Stomach (tissue), 4 donors: ENCODE measurements at regions not wholly inside any gene's neighbourhood (a gene's known extent, or its start where the extent isn't known, plus 50 kb on each side); places are given as distances from the start of the nearest gene placed in this dataset.

Source experiments
- POLR2A ChIP-seq, 4 donors: fragments of 450-650 bp; IDR thresholded peaks; one replicate each; pipeline ENCODE4 v1.6.1; 2016; ENCODE audit warnings: antibody characterized with exemption in 4 of 4, control low read depth in 2 of 4, mild to moderate bottlenecking in 1 of 4, moderate library complexity in 1 of 4
- POLR2AphosphoS5 ChIP-seq, 3 donors: sonication (generic); formaldehyde crosslinking; IDR thresholded peaks; one replicate each; pipeline ENCODE4 v1.6.1; 2016; ENCODE audit warnings: antibody characterized with exemption in 3 of 3
- TF ChIP-seq, protein P1 (sequence below), 7 experiments: fragments of 450-650 bp in 4 of 7; fragments of 200-600 bp in 3 of 7; sonication (generic) in 3 of 7; IDR thresholded peaks; one replicate each; pipeline ENCODE4 v1.5.1; 2016 to 2019; ENCODE audit warnings: antibody characterized with exemption in 7 of 7, control low read depth in 2 of 7, mild to moderate bottlenecking in 1 of 7

DNA sequence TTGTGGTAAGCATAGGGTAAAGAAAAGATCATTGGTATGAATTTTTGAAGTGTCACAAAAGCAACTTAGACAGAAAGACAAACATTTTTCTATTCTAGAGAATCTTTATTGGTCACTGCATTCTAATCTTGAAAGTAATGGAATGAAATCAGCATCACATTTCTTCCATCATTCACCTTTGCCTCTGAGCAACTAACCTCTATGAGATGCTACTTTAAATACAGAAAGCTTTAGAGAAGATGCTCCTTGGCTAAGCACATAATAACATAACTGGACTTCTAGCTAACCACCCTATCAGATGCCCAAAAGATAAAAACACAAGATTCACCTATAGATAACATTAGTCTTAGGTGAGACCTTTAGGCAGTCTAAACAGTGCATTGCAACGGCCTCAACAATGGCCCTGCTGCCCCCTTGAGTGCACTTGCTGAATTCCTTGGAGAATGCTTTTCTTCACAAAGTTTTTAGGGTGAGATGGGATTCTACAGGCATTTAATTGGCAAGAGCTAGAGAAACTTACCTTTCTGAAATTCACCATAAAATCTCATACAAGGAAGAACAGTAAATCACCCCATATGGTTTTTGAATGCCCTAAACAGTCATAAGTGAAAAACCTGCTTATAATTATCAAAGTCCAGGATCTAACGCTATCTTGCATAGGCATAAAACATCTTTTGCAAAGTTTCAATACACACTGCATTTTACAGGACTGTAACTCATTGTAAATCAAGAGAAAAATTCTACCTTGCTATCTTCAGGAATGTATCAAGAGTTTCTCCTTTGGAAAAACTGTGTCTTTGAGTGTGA lies 791.3 kb upstream of the CHAC2 start:
- TF ChIP-seq POLR2A (IDR thresholded peaks at IDR 0.05) = no peak
- TF ChIP-seq, protein P1, sequence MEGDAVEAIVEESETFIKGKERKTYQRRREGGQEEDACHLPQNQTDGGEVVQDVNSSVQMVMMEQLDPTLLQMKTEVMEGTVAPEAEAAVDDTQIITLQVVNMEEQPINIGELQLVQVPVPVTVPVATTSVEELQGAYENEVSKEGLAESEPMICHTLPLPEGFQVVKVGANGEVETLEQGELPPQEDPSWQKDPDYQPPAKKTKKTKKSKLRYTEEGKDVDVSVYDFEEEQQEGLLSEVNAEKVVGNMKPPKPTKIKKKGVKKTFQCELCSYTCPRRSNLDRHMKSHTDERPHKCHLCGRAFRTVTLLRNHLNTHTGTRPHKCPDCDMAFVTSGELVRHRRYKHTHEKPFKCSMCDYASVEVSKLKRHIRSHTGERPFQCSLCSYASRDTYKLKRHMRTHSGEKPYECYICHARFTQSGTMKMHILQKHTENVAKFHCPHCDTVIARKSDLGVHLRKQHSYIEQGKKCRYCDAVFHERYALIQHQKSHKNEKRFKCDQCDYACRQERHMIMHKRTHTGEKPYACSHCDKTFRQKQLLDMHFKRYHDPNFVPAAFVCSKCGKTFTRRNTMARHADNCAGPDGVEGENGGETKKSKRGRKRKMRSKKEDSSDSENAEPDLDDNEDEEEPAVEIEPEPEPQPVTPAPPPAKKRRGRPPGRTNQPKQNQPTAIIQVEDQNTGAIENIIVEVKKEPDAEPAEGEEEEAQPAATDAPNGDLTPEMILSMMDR (IDR thresholded peaks at IDR 0.05) = peak in 2 of 7 experiments; percentile 20 to 27
- TF ChIP-seq POLR2AphosphoS5 (IDR thresholded peaks at IDR 0.05) = no peak
